ENCODE measurements at regions not wholly inside any gene's neighbourhood (a gene's known extent, or its start where the extent isn't known, plus 50 kb on each side); places are given as distances from the start of the nearest gene placed in this dataset.

- H3K36me3 ChIP-seq (ENCODE audit: control insufficient read depth, insufficient read depth, low read length), result no peaks in the 10 kb centered on the region
- no peaks in the 10 kb centered on the region for H3K79me2 ChIP-seq (ENCODE audit: control insufficient read depth, insufficient read depth, low read length)
- H3K27me3 ChIP-seq (ENCODE audit: control insufficient read depth in 2 of 2, insufficient read depth in 2 of 2, low read length in 2 of 2), result peaks cover 17 to 23% of the 10 kb centered on the region in 2 experiments; a peak in 4 of 5 replicates
- CTCF ChIA-PET (ENCODE audit: low intra/inter-chr PET ratio), result no interaction called here
- ATAC-seq (no peak), DNase-seq (ENCODE audit: extremely low read depth in 1 of 4, low spot score in 3 of 4) (no peak), FAIRE-seq (no peak)
- no peaks in the 10 kb centered on the region for H3K9me3 ChIP-seq (replicated peaks; ENCODE audit: control insufficient read depth, insufficient read depth, low read depth, low read length)
- H3K4me1 ChIP-seq (replicated peaks in 1 of 2; ENCODE audit: control insufficient read depth in 2 of 2, insufficient read depth in 2 of 2, low read length in 2 of 2), result no peaks in the 10 kb centered on the region
- BruUV-seq (replicated peaks), result no TSS peak
- H3K4me2 ChIP-seq (ENCODE audit: insufficient read depth, low read length), result no peak overlapping the region
- H3K4me3 ChIP-seq, result no peak overlapping the region
- H3K9ac ChIP-seq (ENCODE audit: insufficient read depth in 1 of 2, low read depth in 2 of 2, low read length in 2 of 2), result no peak overlapping the region
- no peak overlapping the region for H2AFZ ChIP-seq (ENCODE audit: low read depth, low read length)
- H3K9me1 ChIP-seq (ENCODE audit: control insufficient read depth, insufficient read depth, low read length), result no peaks in the 10 kb centered on the region
- TF ChIP-seq DPF2 (IDR thresholded peaks at IDR 0.05), result no peak
- no peak for TF ChIP-seq IFI16 (CRISPR knock-in tag; IDR thresholded peaks at IDR 0.05)
- TF ChIP-seq GTF3C2 (IDR thresholded peaks at IDR 0.05; ENCODE audit: borderline replicate concordance, extremely low read depth, insufficient read length), result no peak
- TF ChIP-seq ETV6 (IDR thresholded peaks at IDR 0.05; ENCODE audit: borderline replicate concordance in 1 of 2, low read depth in 2 of 2, low read length in 1 of 2), result no peak
- TF ChIP-seq ETV6 (CRISPR knock-in tag; IDR thresholded peaks at IDR 0.05; ENCODE audit: borderline replicate concordance), result no peak
- no peaks in the 10 kb centered on the region for H4K20me1 ChIP-seq (replicated peaks; ENCODE audit: control insufficient read depth, insufficient read depth, low read length)
- in situ Hi-C loops (cut with MboI) (no loop called here), intact Hi-C loops (cut with micrococcal nuclease) (no loop called here)
- no peak overlapping the region for H3K27ac ChIP-seq (ENCODE audit: extremely low read depth, low read depth, low read length)
- WGBS (ENCODE audit: insufficient coverage, low coverage, missing lambda C conversion rate), result under 1% methylated on average over 6 of the region's 6 CpGs
- POLR2A ChIA-PET, result no interaction called here
Measured at GRCh38 chr6:163930012-163930411, 515.5 kb downstream of the QKI start.

Measured in K562 (cell line).